ENCODE measurements at regions not wholly inside any gene's neighbourhood (a gene's known extent, or its start where the extent isn't known, plus 50 kb on each side); places are given as distances from the start of the nearest gene placed in this dataset.

DNA sequence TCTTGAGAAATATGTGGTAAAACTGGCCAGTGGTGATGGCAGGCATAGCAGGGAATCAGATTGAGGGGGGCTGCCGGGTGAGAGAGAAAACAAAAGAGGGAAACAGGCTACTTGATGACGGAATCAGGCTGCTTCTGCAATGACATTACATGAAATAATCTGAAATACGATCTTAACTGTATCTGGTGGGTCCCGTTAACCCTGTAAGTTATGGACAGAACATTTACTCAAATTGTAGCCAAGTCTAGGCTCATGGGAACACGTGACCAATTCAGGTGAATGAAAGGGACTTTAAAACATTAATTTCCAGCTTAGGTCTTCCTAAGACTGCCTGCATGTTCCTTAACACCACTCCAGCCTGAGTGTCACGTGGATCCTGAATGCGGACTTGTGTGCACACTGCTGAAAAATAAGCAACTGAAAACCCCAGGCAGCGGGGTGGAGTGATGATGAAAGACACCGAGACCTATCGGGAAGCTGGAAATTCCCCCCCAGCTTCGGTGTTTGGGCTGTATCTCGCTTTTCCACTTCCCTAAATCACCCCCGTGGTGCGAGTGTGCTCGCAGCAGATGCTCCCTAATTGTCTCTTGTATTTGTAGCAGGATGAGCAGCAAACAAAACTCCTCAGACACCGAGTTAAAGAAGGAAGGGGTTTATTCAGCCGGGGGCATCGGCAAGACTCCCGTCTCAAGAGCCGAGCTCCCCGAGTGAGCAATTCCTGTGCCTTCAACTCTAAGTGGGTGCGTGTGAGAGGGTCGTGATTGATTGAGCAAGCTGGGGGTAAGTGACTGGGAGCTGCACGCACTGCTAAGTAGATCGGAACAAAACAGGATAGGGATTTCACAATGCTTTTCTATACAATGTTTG lies 145.0 kb upstream of the GRK3 start (continued):
- TF ChIP-seq, protein P1, sequence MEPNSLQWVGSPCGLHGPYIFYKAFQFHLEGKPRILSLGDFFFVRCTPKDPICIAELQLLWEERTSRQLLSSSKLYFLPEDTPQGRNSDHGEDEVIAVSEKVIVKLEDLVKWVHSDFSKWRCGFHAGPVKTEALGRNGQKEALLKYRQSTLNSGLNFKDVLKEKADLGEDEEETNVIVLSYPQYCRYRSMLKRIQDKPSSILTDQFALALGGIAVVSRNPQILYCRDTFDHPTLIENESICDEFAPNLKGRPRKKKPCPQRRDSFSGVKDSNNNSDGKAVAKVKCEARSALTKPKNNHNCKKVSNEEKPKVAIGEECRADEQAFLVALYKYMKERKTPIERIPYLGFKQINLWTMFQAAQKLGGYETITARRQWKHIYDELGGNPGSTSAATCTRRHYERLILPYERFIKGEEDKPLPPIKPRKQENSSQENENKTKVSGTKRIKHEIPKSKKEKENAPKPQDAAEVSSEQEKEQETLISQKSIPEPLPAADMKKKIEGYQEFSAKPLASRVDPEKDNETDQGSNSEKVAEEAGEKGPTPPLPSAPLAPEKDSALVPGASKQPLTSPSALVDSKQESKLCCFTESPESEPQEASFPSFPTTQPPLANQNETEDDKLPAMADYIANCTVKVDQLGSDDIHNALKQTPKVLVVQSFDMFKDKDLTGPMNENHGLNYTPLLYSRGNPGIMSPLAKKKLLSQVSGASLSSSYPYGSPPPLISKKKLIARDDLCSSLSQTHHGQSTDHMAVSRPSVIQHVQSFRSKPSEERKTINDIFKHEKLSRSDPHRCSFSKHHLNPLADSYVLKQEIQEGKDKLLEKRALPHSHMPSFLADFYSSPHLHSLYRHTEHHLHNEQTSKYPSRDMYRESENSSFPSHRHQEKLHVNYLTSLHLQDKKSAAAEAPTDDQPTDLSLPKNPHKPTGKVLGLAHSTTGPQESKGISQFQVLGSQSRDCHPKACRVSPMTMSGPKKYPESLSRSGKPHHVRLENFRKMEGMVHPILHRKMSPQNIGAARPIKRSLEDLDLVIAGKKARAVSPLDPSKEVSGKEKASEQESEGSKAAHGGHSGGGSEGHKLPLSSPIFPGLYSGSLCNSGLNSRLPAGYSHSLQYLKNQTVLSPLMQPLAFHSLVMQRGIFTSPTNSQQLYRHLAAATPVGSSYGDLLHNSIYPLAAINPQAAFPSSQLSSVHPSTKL (CRISPR knock-in tag; IDR thresholded peaks at IDR 0.05): 0 out of 2 replicates have a peak, but pooled peaks have one; percentile 9
- TF ChIP-seq ZNF160 (CRISPR knock-in tag; IDR thresholded peaks at IDR 0.05): no peak
- peak; percentile 68; the same call in 1 of the 2 replicates for TF ChIP-seq NR2F6 (IDR thresholded peaks at IDR 0.05)
- TF ChIP-seq NR2F6 (CRISPR knock-in tag; IDR thresholded peaks at IDR 0.05): no peak; the same call in 1 of the 2 replicates
- TF ChIP-seq TP53 (CRISPR knock-in tag; conservative IDR thresholded peaks at IDR 0.05): no peak
- TF ChIP-seq SNAI1 (CRISPR knock-in tag; IDR thresholded peaks at IDR 0.05; ENCODE audit: borderline replicate concordance): no peak
- TF ChIP-seq, protein P2, sequence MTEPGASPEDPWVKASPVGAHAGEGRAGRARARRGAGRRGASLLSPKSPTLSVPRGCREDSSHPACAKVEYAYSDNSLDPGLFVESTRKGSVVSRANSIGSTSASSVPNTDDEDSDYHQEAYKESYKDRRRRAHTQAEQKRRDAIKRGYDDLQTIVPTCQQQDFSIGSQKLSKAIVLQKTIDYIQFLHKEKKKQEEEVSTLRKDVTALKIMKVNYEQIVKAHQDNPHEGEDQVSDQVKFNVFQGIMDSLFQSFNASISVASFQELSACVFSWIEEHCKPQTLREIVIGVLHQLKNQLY (CRISPR knock-in tag; IDR thresholded peaks at IDR 0.05): 0 out of 2 replicates have a peak, but pooled peaks have one; percentile 38
- 0 out of 2 replicates have a peak, but pooled peaks have one; percentile 9 for TF ChIP-seq HOXA3 (CRISPR knock-in tag; IDR thresholded peaks at IDR 0.05)
- TF ChIP-seq ZBTB7B (CRISPR knock-in tag; IDR thresholded peaks at IDR 0.05): peak; percentile 62
- TF ChIP-seq, protein P3, sequence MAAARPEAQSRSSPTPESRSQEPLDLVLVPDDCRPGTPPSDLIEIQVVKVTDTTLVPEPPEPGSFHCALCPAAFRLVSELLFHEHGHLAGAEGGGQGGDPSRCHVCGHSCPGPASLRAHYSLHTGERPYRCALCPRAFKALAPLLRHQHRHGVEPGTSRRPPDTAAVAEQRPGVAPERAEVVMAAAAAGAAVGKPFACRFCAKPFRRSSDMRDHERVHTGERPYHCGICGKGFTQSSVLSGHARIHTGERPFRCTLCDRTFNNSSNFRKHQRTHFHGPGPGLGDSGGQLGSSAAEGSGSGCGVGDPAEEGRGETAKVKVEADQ (CRISPR knock-in tag; IDR thresholded peaks at IDR 0.05; ENCODE audit: borderline replicate concordance): peak; percentile 54; the same call in 1 of the 2 replicates
- no peak for TF ChIP-seq ZNF143 (CRISPR knock-in tag; IDR thresholded peaks at IDR 0.05)
- TF ChIP-seq SOX6 (IDR thresholded peaks at IDR 0.05): no peak
- peak; percentile 73 for TF ChIP-seq SOX6 (CRISPR knock-in tag; IDR thresholded peaks at IDR 0.05)
- TF ChIP-seq TCF12 (IDR thresholded peaks at IDR 0.05): no peak
- TF ChIP-seq TCF12 (CRISPR knock-in tag; IDR thresholded peaks at IDR 0.05): 0 out of 2 replicates have a peak, but pooled peaks have one; percentile 37
- no peak for TF ChIP-seq ZNF441 (CRISPR knock-in tag; IDR thresholded peaks at IDR 0.05; ENCODE audit: borderline replicate concordance)
- no peak for TF ChIP-seq IKZF4 (CRISPR knock-in tag; IDR thresholded peaks at IDR 0.05; ENCODE audit: borderline replicate concordance, low read depth, not compliant biosample characterization)
- TF ChIP-seq BCL6 (CRISPR knock-in tag; IDR thresholded peaks at IDR 0.05): peak; percentile 90
- TF ChIP-seq ZNF232 (CRISPR knock-in tag; IDR thresholded peaks at IDR 0.05; ENCODE audit: borderline replicate concordance): no peak
- peak; percentile 48; the same call in 1 of the 2 replicates for TF ChIP-seq ZNF652 (CRISPR knock-in tag; IDR thresholded peaks at IDR 0.05; ENCODE audit: borderline replicate concordance, low read depth)
- 0 out of 2 replicates have a peak, but pooled peaks have one; percentile 19 for TF ChIP-seq HDAC1 (CRISPR knock-in tag; IDR thresholded peaks at IDR 0.05)
- TF ChIP-seq ZBTB7A (CRISPR knock-in tag; IDR thresholded peaks at IDR 0.05): 0 out of 2 replicates have a peak, but pooled peaks have one; percentile 12

All from HepG2 (cell line).